ENCODE measurements at regions not wholly inside any gene's neighbourhood (a gene's known extent, or its start where the extent isn't known, plus 50 kb on each side); places are given as distances from the start of the nearest gene placed in this dataset.

GRCh38 chr6:28767691-28768090 is 156.1 kb downstream of the TRIM27 start:
- TF ChIP-seq CTCF (IDR thresholded peaks at IDR 0.05) (no peak), POLR2AphosphoS5 (IDR thresholded peaks at IDR 0.05) (no peak), POLR2A (IDR thresholded peaks at IDR 0.05) (no peak)

Measured in stomach (tissue), 4 donors.